LNCAP (cell line): ENCODE measurements at regions not wholly inside any gene's neighbourhood (a gene's known extent, or its start where the extent isn't known, plus 50 kb on each side); places are given as distances from the start of the nearest gene placed in this dataset.
A peak's percentile ranks its signal among the peaks of the same experiment; 100 is the strongest.

Experiments used
- CTCF ChIP-seq: fragments of 450-650 bp; IDR thresholded peaks from 2 replicates; pipeline ENCODE4 v1.5.1; 2017; ENCODE audit warnings: mild to moderate bottlenecking

- TF ChIP-seq CTCF = no peak
Measured at GRCh38 chr21:20877976-20878375, 120.2 kb upstream of the NCAM2 start.

GRCh38 chr21:20882462-20883407, 115.5 kb upstream of the NCAM2 start:
- TF ChIP-seq CTCF = peak; percentile 64

GRCh38 chr21:20883408-20883800, 114.8 kb upstream of the NCAM2 start:
- no peak for TF ChIP-seq CTCF

GRCh38 chr21:20902511-20902910, 95.7 kb upstream of the NCAM2 start:
- TF ChIP-seq CTCF = no peak

- TF ChIP-seq CTCF = no peak
Measured at GRCh38 chr21:20902998-20903397, 95.2 kb upstream of the NCAM2 start.

GRCh38 chr21:20942523-20942922, 55.7 kb upstream of the NCAM2 start:
- TF ChIP-seq CTCF = no peak

- TF ChIP-seq CTCF = no peak
Measured at GRCh38 chr21:20943561-20943997, 54.6 kb upstream of the NCAM2 start.
